Heart right ventricle (tissue), 16 donors: ENCODE measurements at regions not wholly inside any gene's neighbourhood (a gene's known extent, or its start where the extent isn't known, plus 50 kb on each side); places are given as distances from the start of the nearest gene placed in this dataset.

ENCODE experiments used
- ATAC-seq, 8 donors: fragments of 200-7000 bp; cut with Tn5 transposase; one replicate each; pipeline ENCODE4 v1.9.1; 2020; ENCODE audit warnings: mild to moderate bottlenecking in 8 of 8, moderate library complexity in 8 of 8, moderate number of reproducible peaks in 1 of 8
- DNase-seq, 2 donors: peaks; one replicate each; pipeline ENCODE4 v3.0.0-alpha.2; 2020
- H3K27ac ChIP-seq, 10 donors: fragments of 200-600 bp; sonication (generic) in 2 of 10; one replicate each; pipeline versions ENCODE4 v1.5.0 to v1.8.0; 2020 to 2022; ENCODE audit warnings: mild to moderate bottlenecking in 3 of 10
- H3K27me3 ChIP-seq, 7 donors: fragments of 200-600 bp; one replicate each; pipeline ENCODE4 v1.8.0; 2021 to 2022; ENCODE audit warnings: mild to moderate bottlenecking in 2 of 7
- H3K36me3 ChIP-seq, 9 donors: fragments of 200-600 bp; sonication (generic) in 1 of 9; one replicate each; pipeline versions ENCODE4 v1.5.0 to v1.8.0; 2020 to 2022; ENCODE audit warnings: mild to moderate bottlenecking in 2 of 9
- H3K4me1 ChIP-seq, 9 donors: fragments of 200-600 bp; sonication (generic) in 1 of 9; one replicate each; pipeline versions ENCODE4 v1.5.0 to v1.8.0; 2020 to 2022; ENCODE audit warnings: mild to moderate bottlenecking in 4 of 9
- H3K4me3 ChIP-seq, 10 donors: fragments of 200-600 bp; sonication (generic) in 2 of 10; one replicate each; pipeline versions ENCODE4 v1.5.0 to v1.8.0; 2020 to 2022; ENCODE audit warnings: mild to moderate bottlenecking in 7 of 10, moderate library complexity in 2 of 10
- H3K9me3 ChIP-seq, 11 donors: fragments of 200-600 bp in 10 of 11; sonication (generic) in 2 of 11; one replicate each; pipeline versions ENCODE4 v1.5.0 to v1.8.0; 2013 to 2022; ENCODE audit warnings: mild to moderate bottlenecking in 2 of 11, control low read depth in 1 of 11, moderate library complexity in 1 of 11
- CTCF ChIP-seq, 9 donors: fragments of 200-600 bp; sonication (generic) in 2 of 9; IDR thresholded peaks; one replicate each; pipeline versions ENCODE4 v1.5.0 to v1.8.0; 2021 to 2022; ENCODE audit warnings: antibody characterized with exemption in 9 of 9, mild to moderate bottlenecking in 5 of 9, moderate library complexity in 1 of 9
- WGBS, 2 donors: extraction: QIAGEN DNeasy Blood & Tissue Kit; methylation state at CpG; one replicate each; pipeline ENCODE4 v1.1.7; 2013; ENCODE audit warnings: inconsistent platforms in 1 of 2; 5-methylcytosine and 5-hydroxymethylcytosine counted together
- intact Hi-C, 10 donors: fragments of 100-400 bp; cut with DNase I; formaldehyde crosslinking; loops; one replicate each; pipeline versions ENCODE4 v1.11.1 to v1.14.2; 2022
- donor health status: Arrhythmogenic right ventricular cardiomyopathy.
- donor health status: ischemic (EF 13 %, LVEDD 7.1; RV severe dilation, severe dysfunction).
- donor health status: healthy with polysubstance abuse.
- donor health status: DM: no; HTN: yes; CAD: no.
- donor health status: DM: no; HTN: no; CAD: no.
- donor health status: ischemic (EF 25% LVEDD 6.9; RV normal size, moderate dysfunction).
- donor health status: ischemic (EF 25% LVEDD 5.7; RV mildly dilated, moderate dysfunction).
- donor health status: healthy.
- donor health status: DM: yes; HTN: yes; CAD: no.
- donor health status: Ischemic cardiomyopathy.
- donor health status: ischemic (EF 35%, LVEDD 5.7; RV mildly dilated, moderate dysfunction).
- donor health status: nonischemic (EF 11% LVEDD 7.7; RV severe dilation, severe dysfunction).
- donor health status: DM: yes; HTN: yes; CAD: no.
- donor health status: PGD.
- donor health status: ischemic (EF 29% LVEDD 5.4; RV normal size, mild dysfunction).
- donor health status: nonischemic (EF 23%, LVEDD 6.1; RV moderate dilation, normal function).

GRCh38 chr10:92747066-92747465, 57.3 kb downstream of the HHEX start:
- DNase-seq: no peak
- intact Hi-C loops: no loop called here
- no peak for ATAC-seq
- no peak for TF ChIP-seq CTCF (IDR thresholded peaks at IDR 0.05)
- H3K36me3 ChIP-seq: no peaks in the 10 kb centered on the region
- H3K27ac ChIP-seq: no peak overlapping the region
- peaks cover 0 to 24% (median 0%) of the 10 kb centered on the region in 9 donors for H3K4me1 ChIP-seq
- H3K9me3 ChIP-seq: no peaks in the 10 kb centered on the region
- no peak overlapping the region for H3K4me3 ChIP-seq
- peaks cover 0 to 3% (median 0%) of the 10 kb centered on the region in 7 donors for H3K27me3 ChIP-seq
- WGBS, 2 donors: 96 to 98% methylated on average over 8 of the region's 8 CpGs

GRCh38 chr10:92747600-92747999, 57.8 kb downstream of the HHEX start:
- Histone ChIP-seq H3K9me3 (no peaks in the 10 kb centered on the region), H3K27ac (no peak overlapping the region), H3K27me3 (peaks cover 0 to 3% (median 0%) of the 10 kb centered on the region in 7 donors), H3K36me3 (no peaks in the 10 kb centered on the region), H3K4me1 (peaks cover 0 to 20% (median 0%) of the 10 kb centered on the region in 9 donors), H3K4me3 (no peak overlapping the region)
- no peak for DNase-seq
- WGBS, 2 donors: 90% methylated on average over 2 of the region's 2 CpGs
- no peak for ATAC-seq
- intact Hi-C loops: no loop called here
- TF ChIP-seq CTCF (IDR thresholded peaks at IDR 0.05): no peak

DNA sequence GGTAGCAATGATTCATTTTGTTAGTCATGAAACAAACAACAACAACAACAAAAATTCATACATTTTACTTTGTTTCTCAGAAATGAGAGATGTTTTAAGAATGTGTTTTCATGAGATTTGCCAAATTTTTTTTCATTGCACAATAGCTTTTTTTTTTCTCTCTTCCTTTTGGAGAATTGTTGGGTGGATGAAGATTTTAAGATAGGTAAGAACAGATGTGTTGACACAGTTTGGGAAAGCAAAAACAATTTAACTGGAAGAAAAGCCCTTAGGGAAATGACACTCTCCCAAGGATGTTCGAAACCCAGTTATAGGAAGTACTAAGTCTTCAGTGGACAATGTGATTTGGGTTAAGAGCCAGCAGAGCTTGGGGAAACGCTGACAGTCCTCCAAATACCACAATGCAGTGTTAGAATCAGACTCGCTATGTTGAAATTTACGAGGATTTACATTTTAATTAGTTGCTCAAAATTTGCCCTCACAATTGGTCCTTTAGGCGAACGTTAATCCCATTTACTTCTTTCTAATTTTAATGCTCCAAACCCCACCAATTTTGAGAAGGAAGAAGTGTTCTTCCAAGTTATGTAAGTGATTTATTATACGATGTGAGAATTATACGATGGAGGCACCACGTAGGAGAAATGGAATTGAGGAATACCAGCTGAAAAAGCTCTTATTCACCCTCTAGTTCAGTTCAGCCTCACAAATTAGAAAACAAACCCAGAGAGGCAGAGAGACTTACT, 61.2 kb downstream of the HHEX start:
- Histone ChIP-seq H3K9me3 (no peaks in the 10 kb centered on the region), H3K27me3 (peaks cover 0 to 3% (median 0%) of the 10 kb centered on the region in 7 donors), H3K36me3 (no peaks in the 10 kb centered on the region), H3K4me1 (peaks cover 0 to 30% (median 3%) of the 10 kb centered on the region in 9 donors), H3K27ac (no peak overlapping the region), H3K4me3 (no peak overlapping the region)
- peak in 3 of 8 donors; percentile 33 to 44 (median 35) for ATAC-seq
- TF ChIP-seq CTCF (IDR thresholded peaks at IDR 0.05): no peak
- intact Hi-C loops: loop anchor here in 1 of 10 donors (10.0 kb wide), 1 partner anchor 74 kb away; no protein-coding TSS in a partner anchor
- no peak for DNase-seq
- WGBS, 2 donors: 66 to 70% methylated on average over 9 of the region's 9 CpGs

GRCh38 chr10:92751534-92751811, 61.7 kb downstream of the HHEX start:
- TF ChIP-seq CTCF (IDR thresholded peaks at IDR 0.05): no peak
- H3K4me1 ChIP-seq: peaks cover 2 to 35% (median 8%) of the 10 kb centered on the region in 9 donors
- intact Hi-C loops: loop anchor here in 1 of 10 donors (10.0 kb wide), 1 partner anchor 73 kb away; no protein-coding TSS in a partner anchor

More at GRCh38 chr10:92751534-92751811, 61.7 kb downstream of the HHEX start:
- H3K36me3 ChIP-seq: no peaks in the 10 kb centered on the region
- H3K9me3 ChIP-seq: no peaks in the 10 kb centered on the region
- H3K27me3 ChIP-seq: peaks cover 0 to 3% (median 0%) of the 10 kb centered on the region in 7 donors
- no peak overlapping the region for H3K27ac ChIP-seq
- no peak overlapping the region for H3K4me3 ChIP-seq
- 87 to 95% methylated on average over 2 of the region's 2 CpGs for WGBS, 2 donors
- no peak for DNase-seq
- no peak for ATAC-seq
